PC-3 (cell line): ENCODE measurements at regions not wholly inside any gene's neighbourhood (a gene's known extent, or its start where the extent isn't known, plus 50 kb on each side); places are given as distances from the start of the nearest gene placed in this dataset.
A peak's percentile ranks its signal among the peaks of the same experiment; 100 is the strongest.

Experiments used
- ATAC-seq: fragments of 200-7000 bp; cut with Tn5 transposase; 2 replicates; pipeline ENCODE4 v1.9.1; 2020; ENCODE audit warnings: mild to moderate bottlenecking, moderate library complexity
- BruUV-seq: library from RNA; stranded (reverse); fragments of 400-500 nt; replicated peaks from 2 replicates; lab custom pipeline; 2021; lab: Mats Ljungman, UMichigan
- CTCF ChIA-PET: fragments of 300-600 bp; sonication (Branson Sonifier 250); formaldehyde crosslinking; loops from one replicate; lab custom pipeline; 2022; ENCODE audit warnings: antibody characterized with exemption; lab: Charles Lee
- POLR2A ChIA-PET: fragments of 300-600 bp; sonication (Branson Sonifier 250); formaldehyde crosslinking; loops from one replicate; lab custom pipeline; 2022; ENCODE audit warnings: antibody characterized with exemption; ENCODE audit not compliant: unreplicated experiment; lab: Charles Lee
- DNase-seq: peaks from one replicate; pipeline ENCODE4 v3.0.0-alpha.2; 2015
- H2AFZ ChIP-seq: fragments of 300-600 bp; sonication (generic); 2 replicates; pipeline ENCODE4 v1.6.0; 2016; ENCODE audit warnings: antibody characterized with exemption, low read length
- H3F3A ChIP-seq: fragments of 300-600 bp; sonication (generic); one replicate; pipeline ENCODE4 v1.6.0; 2017; ENCODE audit warnings: antibody characterized with exemption, low read length, control low read depth, mild to moderate bottlenecking; ENCODE audit not compliant: unreplicated experiment
- H3K27ac ChIP-seq: fragments of 300-600 bp; sonication (generic); 2 replicates; pipeline ENCODE4 v1.5.1; 2016; ENCODE audit warnings: mild to moderate bottlenecking, low read length
- H3K27me3 ChIP-seq: fragments of 300-600 bp; sonication (generic); 2 replicates; pipeline ENCODE4 v1.6.1; 2016; ENCODE audit warnings: low read length, mixed read lengths
- H3K36me3 ChIP-seq: fragments of 300-600 bp; sonication (generic); 2 replicates; pipeline ENCODE4 v1.6.1; 2016; ENCODE audit warnings: low read depth, mixed run types, low read length, mixed read lengths
- H3K4me1 ChIP-seq: fragments of 300-600 bp; sonication (generic); 2 replicates; pipeline ENCODE4 v1.5.1; 2016; ENCODE audit warnings: low read length; ENCODE audit not compliant: insufficient read depth
- H3K4me2 ChIP-seq: fragments of 300-600 bp; sonication (generic); 2 replicates; pipeline ENCODE4 v1.6.0; 2016; ENCODE audit warnings: low read length
- H3K4me3 ChIP-seq: fragments of 300-600 bp; sonication (generic); 2 replicates; pipeline ENCODE4 v1.5.1; 2016; ENCODE audit warnings: mild to moderate bottlenecking, low read length, mixed read lengths
- H3K79me2 ChIP-seq: fragments of 300-600 bp; sonication (generic); 2 replicates; pipeline ENCODE4 v1.6.1; 2017; ENCODE audit warnings: low read length, mixed read lengths
- H3K9ac ChIP-seq: fragments of 300-600 bp; sonication (generic); 2 replicates; pipeline ENCODE4 v1.6.0; 2016; ENCODE audit warnings: mild to moderate bottlenecking, low read length
- H3K9me2 ChIP-seq: fragments of 300-600 bp; sonication (generic); replicated peaks from 2 replicates; pipeline ENCODE4 v1.6.1; 2016; ENCODE audit warnings: mixed run types, low read length, mixed read lengths
- H3K9me3 ChIP-seq: fragments of 300-600 bp; sonication (generic); 2 replicates; pipeline ENCODE4 v1.6.1; 2016; ENCODE audit warnings: low read length, mixed read lengths
- H4K20me1 ChIP-seq: fragments of 300-600 bp; sonication (generic); 2 replicates; pipeline ENCODE4 v1.6.1; 2016; ENCODE audit warnings: low read length, mixed read lengths
- CTCF ChIP-seq: fragments of 300-600 bp; sonication (generic); conservative IDR thresholded peaks from 2 replicates; pipeline ENCODE4 v1.5.1; 2017; ENCODE audit warnings: antibody characterized with exemption, low read depth, mild to moderate bottlenecking, low read length
- EZH2 ChIP-seq: fragments of 300-600 bp; sonication (generic); IDR thresholded peaks from one replicate; pipeline ENCODE4 v1.6.1; 2017; ENCODE audit warnings: antibody characterized with exemption, mild to moderate bottlenecking, low read length; ENCODE audit not compliant: unreplicated experiment
- EZH2phosphoT487 ChIP-seq: fragments of 300-600 bp; sonication (generic); IDR thresholded peaks from 2 replicates; pipeline ENCODE4 v1.6.1; 2018; ENCODE audit warnings: mild to moderate bottlenecking, antibody characterized with exemption, low read length, borderline replicate concordance
- intact Hi-C: fragments of 100-400 bp; cut with micrococcal nuclease; formaldehyde crosslinking; loops from 2 replicates; pipeline ENCODE4 v1.9.0; 2023

- H3F3A ChIP-seq = no peaks in the 10 kb centered on the region
- no peaks in the 10 kb centered on the region for H3K79me2 ChIP-seq
- no peak overlapping the region for H2AFZ ChIP-seq
- H3K4me3 ChIP-seq = no peak overlapping the region
- no peak overlapping the region for H3K27ac ChIP-seq
- ChIA-PET CTCF (no interaction called here), POLR2A (no interaction called here)
- no peaks in the 10 kb centered on the region for H4K20me1 ChIP-seq
- H3K4me1 ChIP-seq = peaks cover 5% of the 10 kb centered on the region
- no TSS peak for BruUV-seq
- ATAC-seq = no peak
- H3K9me2 ChIP-seq = no peaks in the 10 kb centered on the region
- peaks cover 73% of the 10 kb centered on the region for H3K27me3 ChIP-seq
- TF ChIP-seq EZH2phosphoT487 = no peak
- no peak for TF ChIP-seq EZH2
- TF ChIP-seq CTCF = no peak
- no peak overlapping the region for H3K4me2 ChIP-seq
- no peak for DNase-seq
- H3K9ac ChIP-seq = no peak overlapping the region
- intact Hi-C loops = no loop called here
- H3K36me3 ChIP-seq = no peaks in the 10 kb centered on the region
- no peaks in the 10 kb centered on the region for H3K9me3 ChIP-seq
These were observed 161.3 kb downstream of the RTP5 start for GRCh38 chr2:242030858-242031257.

- no peak overlapping the region for H3K9ac ChIP-seq
- no TSS peak for BruUV-seq
- no peaks in the 10 kb centered on the region for H3F3A ChIP-seq
- peaks cover 80% of the 10 kb centered on the region for H3K27me3 ChIP-seq
- H2AFZ ChIP-seq = no peak overlapping the region
- no peaks in the 10 kb centered on the region for H3K9me3 ChIP-seq
- peaks cover 5% of the 10 kb centered on the region for H3K4me1 ChIP-seq
- no peak overlapping the region for H3K4me3 ChIP-seq
- CTCF ChIA-PET = no interaction called here
- H3K4me2 ChIP-seq = no peak overlapping the region
- intact Hi-C loops = no loop called here
- ATAC-seq = peak; percentile 35
- no peaks in the 10 kb centered on the region for H4K20me1 ChIP-seq
- POLR2A ChIA-PET = no interaction called here
- DNase-seq = peak; percentile 44
- H3K36me3 ChIP-seq = no peaks in the 10 kb centered on the region
- H3K9me2 ChIP-seq = no peaks in the 10 kb centered on the region
- no peaks in the 10 kb centered on the region for H3K79me2 ChIP-seq
- no peak overlapping the region for H3K27ac ChIP-seq
- no peak for TF ChIP-seq EZH2phosphoT487
- no peak for TF ChIP-seq EZH2
- no peak for TF ChIP-seq CTCF
These were observed 162.0 kb downstream of the RTP5 start for GRCh38 chr2:242031481-242032019.

- Histone ChIP-seq H3K4me3 (no peak overlapping the region), H3K9me2 (no peaks in the 10 kb centered on the region), H3K4me1 (peaks cover 5% of the 10 kb centered on the region), H4K20me1 (no peaks in the 10 kb centered on the region), H2AFZ (no peak overlapping the region), H3K27ac (no peak overlapping the region), H3K9me3 (no peaks in the 10 kb centered on the region), H3K9ac (no peak overlapping the region), H3F3A (no peaks in the 10 kb centered on the region), H3K27me3 (peaks cover 89% of the 10 kb centered on the region), H3K79me2 (no peaks in the 10 kb centered on the region), H3K4me2 (no peak overlapping the region), H3K36me3 (no peaks in the 10 kb centered on the region)
- CTCF ChIA-PET = no interaction called here
- TF ChIP-seq EZH2 = no peak
- TF ChIP-seq CTCF = no peak
- TF ChIP-seq EZH2phosphoT487 = no peak
- intact Hi-C loops = no loop called here
- no TSS peak for BruUV-seq
- ATAC-seq = no peak
- POLR2A ChIA-PET = no interaction called here
- DNase-seq = no peak
These were observed 163.5 kb downstream of the RTP5 start for GRCh38 chr2:242032780-242033656.
